Esophagus squamous epithelium (tissue), 5 donors: ENCODE measurements at regions not wholly inside any gene's neighbourhood (a gene's known extent, or its start where the extent isn't known, plus 50 kb on each side); places are given as distances from the start of the nearest gene placed in this dataset.
A peak's percentile ranks its signal among the peaks of the same experiment; 100 is the strongest.

Source experiments
- DNase-seq: peaks from one replicate; lab custom pipeline; 2025; lab: John Stamatoyannopoulos, UW
- H3K27ac ChIP-seq, 4 donors: fragments of 200-600 bp; sonication (generic); one replicate each; pipeline ENCODE4 v1.5.1; 2016 to 2019; ENCODE audit warnings: mild to moderate bottlenecking in 1 of 4
- H3K27me3 ChIP-seq, 4 donors: fragments of 200-600 bp; sonication (generic); 1 replicate in 3 of 4; 2 replicates in 1 of 4; pipeline versions ENCODE4 v1.5.1 to v1.6.0; 2017 to 2021; ENCODE audit warnings: antibody characterized with exemption in 1 of 4
- H3K36me3 ChIP-seq, 3 donors: fragments of 200-600 bp; sonication (generic); one replicate each; pipeline ENCODE4 v1.5.1; 2016 to 2019
- H3K4me1 ChIP-seq, 3 donors: fragments of 200-600 bp; sonication (generic); one replicate each; pipeline ENCODE4 v1.5.1; 2017 to 2019
- H3K4me3 ChIP-seq, 4 donors: fragments of 200-600 bp; sonication (generic); 1 replicate in 3 of 4; 2 replicates in 1 of 4; pipeline ENCODE4 v1.5.1; 2016 to 2019; ENCODE audit warnings: mild to moderate bottlenecking in 2 of 4, moderate library complexity in 1 of 4
- H3K9me3 ChIP-seq, 3 donors: fragments of 200-600 bp; sonication (generic); one replicate each; pipeline ENCODE4 v1.5.1; 2016 to 2019
- CTCF ChIP-seq, 6 experiments: fragments of 450-650 bp in 4 of 6; fragments of 200-600 bp in 2 of 6; sonication (generic) in 2 of 6; IDR thresholded peaks; one replicate each; pipeline ENCODE4 v1.5.1; 2016 to 2019; ENCODE audit warnings: antibody characterized with exemption in 6 of 6, mild to moderate bottlenecking in 4 of 6, moderate library complexity in 4 of 6
- POLR2A ChIP-seq, 4 donors: fragments of 450-650 bp; IDR thresholded peaks; one replicate each; pipeline ENCODE4 v1.6.1; 2017; ENCODE audit warnings: antibody characterized with exemption in 4 of 4, mild to moderate bottlenecking in 4 of 4, moderate library complexity in 3 of 4
- WGBS, 2 donors: methylation state at CpG; one replicate each; pipeline ENCODE4 v1.1.5; 2018; 5-methylcytosine and 5-hydroxymethylcytosine counted together
- intact Hi-C: fragments of 100-400 bp; cut with DNase I; formaldehyde crosslinking; loops from one replicate; pipeline ENCODE4 v1.15.0; 2022
- donor health status: DM: yes; HTN: yes; CAD: no.

GRCh38 chr5:1946776-1947175 lies 64.1 kb upstream of the IRX4 start:
- 82 to 83% methylated on average over 6 to 12 of the region's 13 CpGs for WGBS, 2 donors
- TF ChIP-seq CTCF (IDR thresholded peaks at IDR 0.05) = no peak
- H3K4me3 ChIP-seq = no peak overlapping the region
- no peaks in the 10 kb centered on the region for H3K9me3 ChIP-seq
- peaks cover 0 to 31% (median 0%) of the 10 kb centered on the region in 4 donors for H3K27me3 ChIP-seq
- intact Hi-C loops = no loop called here
- no peaks in the 10 kb centered on the region for H3K36me3 ChIP-seq
- no peak overlapping the region for H3K27ac ChIP-seq
- no peak for DNase-seq
- H3K4me1 ChIP-seq = peaks cover 6 to 70% (median 13%) of the 10 kb centered on the region in 3 donors

- TF ChIP-seq CTCF (IDR thresholded peaks at IDR 0.05) (no peak), POLR2A (IDR thresholded peaks at IDR 0.05) (no peak)
- no peaks in the 10 kb centered on the region for H3K36me3 ChIP-seq
- no peaks in the 10 kb centered on the region for H3K9me3 ChIP-seq
- intact Hi-C loops = no loop called here
- peaks cover 6 to 70% (median 13%) of the 10 kb centered on the region in 3 donors for H3K4me1 ChIP-seq
- H3K27ac ChIP-seq = no peak overlapping the region
- 85 to 86% methylated on average over 14 to 16 of the region's 17 CpGs for WGBS, 2 donors
- no peak overlapping the region for H3K4me3 ChIP-seq
- H3K27me3 ChIP-seq = peaks cover 0 to 25% (median 0%) of the 10 kb centered on the region in 4 donors
- DNase-seq = no peak
Measured at GRCh38 chr5:1946122-1946677, 63.5 kb upstream of the IRX4 start.

GRCh38 chr5:1945606-1946005 lies 62.9 kb upstream of the IRX4 start:
- intact Hi-C loops = no loop called here
- Histone ChIP-seq H3K27me3 (peaks cover 0 to 25% (median 0%) of the 10 kb centered on the region in 4 donors), H3K4me1 (peaks cover 6 to 69% (median 13%) of the 10 kb centered on the region in 3 donors), H3K4me3 (no peak overlapping the region), H3K36me3 (no peaks in the 10 kb centered on the region), H3K9me3 (no peaks in the 10 kb centered on the region), H3K27ac (no peak overlapping the region)
- no peak for TF ChIP-seq CTCF (IDR thresholded peaks at IDR 0.05)
- TF ChIP-seq POLR2A (IDR thresholded peaks at IDR 0.05) = no peak
- DNase-seq = no peak
- 75 to 81% methylated on average over 7 to 10 of the region's 13 CpGs for WGBS, 2 donors

GRCh38 chr5:1944408-1944807 lies 61.7 kb upstream of the IRX4 start:
- Histone ChIP-seq H3K9me3 (no peaks in the 10 kb centered on the region), H3K27ac (peak overlapping the region in 2 of 4 donors; percentile 27 to 42), H3K27me3 (peaks cover 0 to 18% (median 0%) of the 10 kb centered on the region in 4 donors), H3K4me1 (peaks cover 6 to 57% (median 13%) of the 10 kb centered on the region in 3 donors), H3K36me3 (no peaks in the 10 kb centered on the region), H3K4me3 (no peak overlapping the region)
- intact Hi-C loops = no loop called here
- no peak for TF ChIP-seq CTCF (IDR thresholded peaks at IDR 0.05)
- TF ChIP-seq POLR2A (IDR thresholded peaks at IDR 0.05) = no peak
- 68 to 73% methylated on average over 10 of the region's 10 CpGs for WGBS, 2 donors
- DNase-seq = no peak

GRCh38 chr5:1943481-1943880 lies 60.8 kb upstream of the IRX4 start:
- TF ChIP-seq POLR2A (IDR thresholded peaks at IDR 0.05) (no peak), CTCF (IDR thresholded peaks at IDR 0.05) (no peak)
- no peaks in the 10 kb centered on the region for H3K9me3 ChIP-seq
- H3K4me1 ChIP-seq = peaks cover 0 to 48% (median 10%) of the 10 kb centered on the region in 3 donors
- intact Hi-C loops = no loop called here
- H3K36me3 ChIP-seq = peaks cover 0 to 8% (median 0%) of the 10 kb centered on the region in 3 donors
- no peak overlapping the region for H3K4me3 ChIP-seq
- WGBS, 2 donors = 50 to 55% methylated on average over 11 of the region's 11 CpGs
- no peak for DNase-seq
- peak overlapping the region in 3 of 4 donors; percentile 27 to 42 (median 39) for H3K27ac ChIP-seq
- H3K27me3 ChIP-seq = peaks cover 0 to 18% (median 0%) of the 10 kb centered on the region in 4 donors
